GM12878 (cell line): ENCODE measurements at regions not wholly inside any gene's neighbourhood (a gene's known extent, or its start where the extent isn't known, plus 50 kb on each side); places are given as distances from the start of the nearest gene placed in this dataset.

ENCODE experiments used
- ATAC-seq: fragments of 200-7000 bp; cut with Tn5 transposase; 3 replicates; pipeline ENCODE4 v1.9.1; 2020; ENCODE audit warnings: mild to moderate bottlenecking, moderate library complexity
- BruUV-seq: library from RNA; stranded (reverse); fragments of 400-500 nt; replicated peaks from 2 replicates; lab custom pipeline; 2021; lab: Mats Ljungman, UMichigan
- CTCF ChIA-PET: fragments of 300-600 bp; sonication (Branson Sonifier 250); formaldehyde crosslinking; extraction: SDS; loops from one replicate; lab custom pipeline; 2021; ENCODE audit warnings: inconsistent platforms; lab: Yijun Ruan, JAX
- POLR2A ChIA-PET: fragments of 350-600 bp; formaldehyde crosslinking; extraction: SDS; loops from one replicate; lab custom pipeline; 2021; ENCODE audit warnings: inconsistent platforms; lab: Charles Lee
- RAD21 ChIA-PET: fragments of 300-600 bp; sonication (Branson Sonifier 250); formaldehyde crosslinking; loops from one replicate; lab custom pipeline; 2023; ENCODE audit warnings: antibody characterized with exemption; ENCODE audit not compliant: unreplicated experiment; lab: Charles Lee
- SMC1A ChIA-PET: fragments of 300-600 bp; sonication (Branson Sonifier 250); formaldehyde crosslinking; loops from one replicate; lab custom pipeline; 2023; ENCODE audit not compliant: unreplicated experiment, uncharacterized antibody; lab: Charles Lee
- DNase-seq: peaks from one replicate; pipeline ENCODE4 v3.0.0-alpha.2; 2011; ENCODE audit warnings: low read depth, low spot score
- FAIRE-seq: peaks from 3 replicates; lab custom pipeline; 2011; peaks lifted over from hg19 to GRCh38; lab: Jason Lieb, UNC
- H2AFZ ChIP-seq: 2 replicates; pipeline ENCODE4 v1.6.0; 2011; ENCODE audit warnings: low read depth, low read length, control low read depth; ENCODE audit not compliant: control insufficient read depth
- H3K27ac ChIP-seq: 2 replicates; pipeline ENCODE4 v1.5.1; 2011; ENCODE audit warnings: control low read depth; ENCODE audit not compliant: control insufficient read depth, insufficient read depth
- H3K27me3 ChIP-seq, 2 experiments: replicated peaks in 1 of 2; 2 replicates each; pipeline versions ENCODE4 v1.6.0 to v1.6.1; 2011; ENCODE audit warnings: low read length in 1 of 2; ENCODE audit not compliant: control insufficient read depth in 2 of 2, insufficient read depth in 2 of 2
- H3K36me3 ChIP-seq, 2 experiments: 2 replicates each; pipeline ENCODE4 v1.5.1; 2011; ENCODE audit warnings: low read length in 1 of 2; ENCODE audit not compliant: control insufficient read depth in 2 of 2, insufficient read depth in 2 of 2
- H3K4me1 ChIP-seq: 2 replicates; pipeline ENCODE4 v1.6.1; 2011; ENCODE audit warnings: mild to moderate bottlenecking, low read length, moderate library complexity, mixed read lengths; ENCODE audit not compliant: control insufficient read depth, insufficient read depth
- H3K4me2 ChIP-seq: 2 replicates; pipeline ENCODE4 v1.6.0; 2011; ENCODE audit warnings: control low read depth; ENCODE audit not compliant: control insufficient read depth, insufficient read depth
- H3K4me3 ChIP-seq: fragments of 200-600 bp; sonication (generic); 2 replicates; pipeline ENCODE4 v1.5.1; 2016
- H3K79me2 ChIP-seq: 2 replicates; pipeline ENCODE4 v1.6.0; 2011; ENCODE audit warnings: low read length; ENCODE audit not compliant: control insufficient read depth, insufficient read depth
- H3K9ac ChIP-seq: 2 replicates; pipeline ENCODE4 v1.8.0; 2011; ENCODE audit warnings: low read length, control low read depth, mixed read lengths; ENCODE audit not compliant: control insufficient read depth, insufficient read depth
- H3K9me3 ChIP-seq: replicated peaks from 3 replicates; pipeline ENCODE4 v1.5.1; 2011; ENCODE audit warnings: mild to moderate bottlenecking, low read length; ENCODE audit not compliant: control insufficient read depth, insufficient read depth
- H4K20me1 ChIP-seq: 2 replicates; pipeline ENCODE4 v1.6.0; 2011; ENCODE audit not compliant: control insufficient read depth, insufficient read depth
- HDGF ChIP-seq: fragments of 450-650 bp; IDR thresholded peaks from 2 replicates; pipeline ENCODE4 v1.6.1; 2016; ENCODE audit warnings: antibody characterized with exemption
- IKZF1 ChIP-seq: fragments of 450-650 bp; conservative IDR thresholded peaks from 2 replicates; pipeline ENCODE4 v1.6.1; 2017; ENCODE audit warnings: antibody characterized with exemption, mild to moderate bottlenecking
- MEF2B ChIP-seq: fragments of 450-650 bp; IDR thresholded peaks from 2 replicates; pipeline ENCODE4 v1.6.1; 2018; ENCODE audit warnings: mild to moderate bottlenecking, moderate library complexity; ENCODE audit not compliant: partially characterized antibody, poor library complexity, severe bottlenecking
- NFYA ChIP-seq: IDR thresholded peaks from 2 replicates; pipeline ENCODE4 v1.6.1; 2011; ENCODE audit warnings: low read depth, mild to moderate bottlenecking, low read length, improper control_type of control experiment, borderline replicate concordance
- PML ChIP-seq: IDR thresholded peaks from 2 replicates; pipeline ENCODE4 v1.6.1; 2012; ENCODE audit warnings: low read length, inconsistent platforms
- STAT3 ChIP-seq: IDR thresholded peaks from 2 replicates; pipeline ENCODE4 v1.6.1; 2011; ENCODE audit warnings: low read depth, low read length, improper control_type of control experiment
- TCF12 ChIP-seq: IDR thresholded peaks from 2 replicates; pipeline ENCODE4 v1.6.1; 2011; ENCODE audit warnings: low read depth, mild to moderate bottlenecking, low read length
- ZNF217 ChIP-seq: fragments of 450-650 bp; IDR thresholded peaks from 2 replicates; pipeline ENCODE4 v1.6.1; 2017; ENCODE audit warnings: antibody characterized with exemption, mild to moderate bottlenecking
- ZNF24 ChIP-seq: fragments of 450-650 bp; IDR thresholded peaks from 2 replicates; pipeline ENCODE4 v1.6.1; 2017; ENCODE audit warnings: antibody characterized with exemption, mild to moderate bottlenecking
- ZNF384 ChIP-seq: IDR thresholded peaks from 2 replicates; pipeline ENCODE4 v1.6.1; 2012; ENCODE audit warnings: low read depth, mild to moderate bottlenecking, low read length, improper control_type of control experiment, borderline replicate concordance
- WGBS: methylation state at CpG from one replicate; pipeline ENCODE4 v1.1.6; 2016; ENCODE audit warnings: low lambda C conversion rate; ENCODE audit not compliant: insufficient replicate concordance, insufficient coverage; ENCODE audit errors: missing lambda C conversion rate; 5-methylcytosine and 5-hydroxymethylcytosine counted together
- in situ Hi-C: fragments of 300-500 bp; cut with MboI; formaldehyde crosslinking; loops from 9 replicates; pipeline ENCODE4 v1.14.3; 2018; ENCODE audit warnings: mixed read lengths
- intact Hi-C: fragments of 100-400 bp; cut with micrococcal nuclease; formaldehyde crosslinking; loops from one replicate; pipeline ENCODE4 v1.14.2; 2022; ENCODE audit not compliant: unreplicated experiment
- TF ChIP-seq, protein P1 (sequence below): IDR thresholded peaks from 2 replicates; pipeline ENCODE4 v1.6.1; 2011; ENCODE audit warnings: low read depth, low read length, improper control_type of control experiment, borderline replicate concordance
- TF ChIP-seq, protein P2 (sequence below): IDR thresholded peaks from 2 replicates; pipeline ENCODE4 v1.6.1; 2011; ENCODE audit warnings: low read depth, mild to moderate bottlenecking, low read length, moderate library complexity, borderline replicate concordance; ENCODE audit errors: extremely low read depth
- TF ChIP-seq, protein P3 (sequence below): fragments of 450-650 bp; IDR thresholded peaks from 2 replicates; pipeline ENCODE4 v1.6.1; 2017; ENCODE audit warnings: antibody characterized with exemption, mild to moderate bottlenecking, moderate library complexity

DNA sequence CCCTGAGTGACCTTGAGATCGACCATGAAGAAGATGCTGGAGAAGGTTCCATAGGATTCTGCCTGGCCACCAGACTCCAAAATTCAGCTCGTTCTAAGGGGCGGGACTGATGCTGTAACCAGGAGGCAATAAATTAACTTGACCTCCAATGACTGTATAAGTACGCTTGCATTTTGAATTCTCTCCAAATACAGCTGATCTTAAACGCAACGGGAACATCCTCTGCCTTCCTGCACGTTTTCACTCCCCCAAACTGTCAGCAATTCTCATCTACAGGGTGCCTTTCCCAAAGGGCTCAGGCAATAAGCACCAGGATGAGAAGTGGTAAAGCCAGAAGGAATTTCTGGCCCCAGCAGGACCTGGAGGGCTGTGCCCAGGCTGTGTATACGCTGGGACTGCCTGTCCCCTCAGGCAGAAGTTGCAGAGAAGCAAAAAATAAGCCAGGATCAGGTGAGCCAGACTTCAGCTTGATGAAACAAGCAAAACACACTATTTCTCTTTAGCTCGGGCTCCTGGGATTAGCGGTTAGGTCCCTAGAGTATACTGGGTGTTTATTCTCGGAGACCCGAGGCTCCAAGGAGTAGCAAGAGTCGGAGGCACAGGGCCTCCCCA is 124.8 kb downstream of the LRIG2 start:
- ChIA-PET CTCF (interaction anchor here (1.4 kb wide), 1 partner anchor 256 kb away, joined by 3 read pairs; no protein-coding TSS in a partner anchor), SMC1A (no interaction called here), RAD21 (no interaction called here), POLR2A (no interaction called here)
- Histone ChIP-seq H3K27ac (no peak overlapping the region), H3K79me2 (no peaks in the 10 kb centered on the region), H3K36me3 (no peaks in the 10 kb centered on the region), H3K4me2 (no peak overlapping the region), H3K9ac (no peak overlapping the region), H4K20me1 (no peaks in the 10 kb centered on the region), H2AFZ (no peak overlapping the region), H3K4me3 (no peak overlapping the region), H3K27me3 (no peaks in the 10 kb centered on the region; a peak in 1 of 4 replicates), H3K4me1 (no peaks in the 10 kb centered on the region; the same call in 1 of the 2 replicates), H3K9me3 (peaks cover 3% of the 10 kb centered on the region)
- 33% methylated on average over 13 of the region's 13 CpGs for WGBS
- BruUV-seq = no TSS peak
- in situ Hi-C loops = no loop called here
- no peak for DNase-seq
- peak; percentile 50 for TF ChIP-seq MEF2B
- TF ChIP-seq, protein P1, sequence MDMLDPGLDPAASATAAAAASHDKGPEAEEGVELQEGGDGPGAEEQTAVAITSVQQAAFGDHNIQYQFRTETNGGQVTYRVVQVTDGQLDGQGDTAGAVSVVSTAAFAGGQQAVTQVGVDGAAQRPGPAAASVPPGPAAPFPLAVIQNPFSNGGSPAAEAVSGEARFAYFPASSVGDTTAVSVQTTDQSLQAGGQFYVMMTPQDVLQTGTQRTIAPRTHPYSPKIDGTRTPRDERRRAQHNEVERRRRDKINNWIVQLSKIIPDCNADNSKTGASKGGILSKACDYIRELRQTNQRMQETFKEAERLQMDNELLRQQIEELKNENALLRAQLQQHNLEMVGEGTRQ = no peak
- intact Hi-C loops = no loop called here
- no peak for ATAC-seq
- FAIRE-seq = no peak

DNA sequence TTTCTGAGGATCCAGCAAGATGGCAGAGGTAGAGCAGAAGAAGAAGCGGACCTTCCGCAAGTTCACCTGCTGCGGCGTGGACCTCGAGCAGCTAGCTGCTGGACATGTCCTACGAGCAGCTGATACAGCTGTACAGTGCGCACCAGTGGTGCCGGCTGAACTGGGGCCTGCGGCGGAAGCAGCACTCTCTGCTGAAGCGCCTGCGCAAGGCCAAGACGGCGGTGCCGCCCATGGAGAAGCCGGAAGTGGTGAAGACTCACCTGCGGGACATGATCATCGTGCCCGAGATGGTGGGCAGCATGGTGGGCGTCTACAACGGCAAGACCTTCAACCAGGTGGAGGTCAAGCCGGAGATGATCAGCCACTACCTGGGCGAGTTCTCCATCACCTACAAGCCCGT is 125.8 kb downstream of the LRIG2 start:
- FAIRE-seq = no peak
- in situ Hi-C loops = no loop called here
- POLR2A ChIA-PET = no interaction called here
- no TSS peak for BruUV-seq
- RAD21 ChIA-PET = no interaction called here
- CTCF ChIA-PET = no interaction called here
- H4K20me1 ChIP-seq = no peaks in the 10 kb centered on the region
- H3K27me3 ChIP-seq = no peaks in the 10 kb centered on the region; a peak in 1 of 4 replicates
- no peak overlapping the region for H3K9ac ChIP-seq
- SMC1A ChIA-PET = no interaction called here
- no peaks in the 10 kb centered on the region for H3K4me1 ChIP-seq
- no peak for ATAC-seq
- no peak overlapping the region for H3K27ac ChIP-seq
- WGBS = 88% methylated on average over 21 of the region's 24 CpGs
- H3K79me2 ChIP-seq = no peaks in the 10 kb centered on the region
- H3K4me3 ChIP-seq = no peak overlapping the region
- no peak overlapping the region for H2AFZ ChIP-seq
- no peaks in the 10 kb centered on the region for H3K36me3 ChIP-seq
- no peak overlapping the region for H3K4me2 ChIP-seq
- DNase-seq = no peak
- no peaks in the 10 kb centered on the region; the same call in 2 of the 3 replicates for H3K9me3 ChIP-seq
- intact Hi-C loops = no loop called here
- TF ChIP-seq PML = no peak
- TF ChIP-seq, protein P2, sequence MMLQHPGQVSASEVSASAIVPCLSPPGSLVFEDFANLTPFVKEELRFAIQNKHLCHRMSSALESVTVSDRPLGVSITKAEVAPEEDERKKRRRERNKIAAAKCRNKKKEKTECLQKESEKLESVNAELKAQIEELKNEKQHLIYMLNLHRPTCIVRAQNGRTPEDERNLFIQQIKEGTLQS = no peak
- no peak for TF ChIP-seq ZNF384
- TF ChIP-seq, protein P3, sequence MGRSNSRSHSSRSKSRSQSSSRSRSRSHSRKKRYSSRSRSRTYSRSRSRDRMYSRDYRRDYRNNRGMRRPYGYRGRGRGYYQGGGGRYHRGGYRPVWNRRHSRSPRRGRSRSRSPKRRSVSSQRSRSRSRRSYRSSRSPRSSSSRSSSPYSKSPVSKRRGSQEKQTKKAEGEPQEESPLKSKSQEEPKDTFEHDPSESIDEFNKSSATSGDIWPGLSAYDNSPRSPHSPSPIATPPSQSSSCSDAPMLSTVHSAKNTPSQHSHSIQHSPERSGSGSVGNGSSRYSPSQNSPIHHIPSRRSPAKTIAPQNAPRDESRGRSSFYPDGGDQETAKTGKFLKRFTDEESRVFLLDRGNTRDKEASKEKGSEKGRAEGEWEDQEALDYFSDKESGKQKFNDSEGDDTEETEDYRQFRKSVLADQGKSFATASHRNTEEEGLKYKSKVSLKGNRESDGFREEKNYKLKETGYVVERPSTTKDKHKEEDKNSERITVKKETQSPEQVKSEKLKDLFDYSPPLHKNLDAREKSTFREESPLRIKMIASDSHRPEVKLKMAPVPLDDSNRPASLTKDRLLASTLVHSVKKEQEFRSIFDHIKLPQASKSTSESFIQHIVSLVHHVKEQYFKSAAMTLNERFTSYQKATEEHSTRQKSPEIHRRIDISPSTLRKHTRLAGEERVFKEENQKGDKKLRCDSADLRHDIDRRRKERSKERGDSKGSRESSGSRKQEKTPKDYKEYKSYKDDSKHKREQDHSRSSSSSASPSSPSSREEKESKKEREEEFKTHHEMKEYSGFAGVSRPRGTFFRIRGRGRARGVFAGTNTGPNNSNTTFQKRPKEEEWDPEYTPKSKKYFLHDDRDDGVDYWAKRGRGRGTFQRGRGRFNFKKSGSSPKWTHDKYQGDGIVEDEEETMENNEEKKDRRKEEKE = no peak
- TF ChIP-seq, protein P1 = no peak
- no peak for TF ChIP-seq HDGF
- TF ChIP-seq TCF12 = no peak
- TF ChIP-seq NFYA = no peak
- no peak for TF ChIP-seq STAT3
- no peak for TF ChIP-seq ZNF217
- no peak for TF ChIP-seq IKZF1
- no peak for TF ChIP-seq ZNF24
